Fibroblast of the aortic adventitia (primary cell): ENCODE measurements at regions not wholly inside any gene's neighbourhood (a gene's known extent, or its start where the extent isn't known, plus 50 kb on each side); places are given as distances from the start of the nearest gene placed in this dataset.

ENCODE experiments used
- DNase-seq: peaks from one replicate; pipeline ENCODE4 v3.0.0-alpha.2; 2010; ENCODE audit warnings: low read depth
- H3K4me3 ChIP-seq: 2 replicates; pipeline ENCODE4 v1.5.1; 2011; ENCODE audit warnings: low read depth, mild to moderate bottlenecking, control low read depth, low read length, moderate library complexity
- TF ChIP-seq, protein P1 (sequence below): IDR thresholded peaks from 2 replicates; pipeline ENCODE4 v1.5.1; 2011; ENCODE audit warnings: mild to moderate bottlenecking, low read length, control low read depth, inconsistent platforms; ENCODE audit not compliant: insufficient read depth

DNA sequence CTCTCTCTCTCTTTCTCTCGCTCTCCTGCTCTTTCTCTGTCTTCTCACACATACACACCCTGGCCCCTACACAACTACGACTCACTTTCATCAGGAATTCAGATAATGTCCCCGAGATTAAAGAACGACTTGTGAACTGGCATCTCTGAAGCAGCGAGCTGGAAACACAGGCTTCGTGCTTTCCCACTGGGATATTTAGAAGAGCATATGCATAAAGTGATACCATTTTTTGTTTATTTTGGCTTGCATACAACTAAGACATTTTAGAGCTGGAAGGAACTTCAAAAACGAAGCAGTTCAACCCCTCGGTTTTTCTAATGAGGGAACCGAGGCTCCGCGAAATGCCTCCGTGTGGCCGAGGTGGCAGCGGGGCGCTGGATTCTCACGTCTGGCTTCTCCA, 88.6 kb downstream of the ZBTB18 start:
- no peak for DNase-seq
- TF ChIP-seq, protein P1, sequence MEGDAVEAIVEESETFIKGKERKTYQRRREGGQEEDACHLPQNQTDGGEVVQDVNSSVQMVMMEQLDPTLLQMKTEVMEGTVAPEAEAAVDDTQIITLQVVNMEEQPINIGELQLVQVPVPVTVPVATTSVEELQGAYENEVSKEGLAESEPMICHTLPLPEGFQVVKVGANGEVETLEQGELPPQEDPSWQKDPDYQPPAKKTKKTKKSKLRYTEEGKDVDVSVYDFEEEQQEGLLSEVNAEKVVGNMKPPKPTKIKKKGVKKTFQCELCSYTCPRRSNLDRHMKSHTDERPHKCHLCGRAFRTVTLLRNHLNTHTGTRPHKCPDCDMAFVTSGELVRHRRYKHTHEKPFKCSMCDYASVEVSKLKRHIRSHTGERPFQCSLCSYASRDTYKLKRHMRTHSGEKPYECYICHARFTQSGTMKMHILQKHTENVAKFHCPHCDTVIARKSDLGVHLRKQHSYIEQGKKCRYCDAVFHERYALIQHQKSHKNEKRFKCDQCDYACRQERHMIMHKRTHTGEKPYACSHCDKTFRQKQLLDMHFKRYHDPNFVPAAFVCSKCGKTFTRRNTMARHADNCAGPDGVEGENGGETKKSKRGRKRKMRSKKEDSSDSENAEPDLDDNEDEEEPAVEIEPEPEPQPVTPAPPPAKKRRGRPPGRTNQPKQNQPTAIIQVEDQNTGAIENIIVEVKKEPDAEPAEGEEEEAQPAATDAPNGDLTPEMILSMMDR, result no peak
- no peak overlapping the region for H3K4me3 ChIP-seq

DNA sequence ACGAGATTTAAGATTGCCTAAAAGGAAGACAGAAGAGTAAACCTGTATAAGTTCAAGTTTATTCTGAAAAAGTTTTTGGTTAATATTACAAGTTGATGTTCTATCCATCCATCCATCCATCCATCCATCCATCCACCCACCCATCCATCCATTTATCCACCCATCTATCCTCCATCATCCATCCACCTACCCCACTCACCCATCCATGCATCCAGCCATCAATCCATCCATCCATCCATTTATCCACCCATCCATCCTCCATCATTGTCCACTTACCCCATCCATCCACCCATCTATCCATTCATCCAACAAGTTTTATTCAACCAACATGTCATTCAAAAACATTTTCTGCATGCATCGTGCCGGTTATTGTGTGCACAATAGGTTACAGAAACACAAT, 89.3 kb downstream of the ZBTB18 start:
- no peak for DNase-seq
- TF ChIP-seq, protein P1, result no peak
- H3K4me3 ChIP-seq, result no peak overlapping the region

DNA sequence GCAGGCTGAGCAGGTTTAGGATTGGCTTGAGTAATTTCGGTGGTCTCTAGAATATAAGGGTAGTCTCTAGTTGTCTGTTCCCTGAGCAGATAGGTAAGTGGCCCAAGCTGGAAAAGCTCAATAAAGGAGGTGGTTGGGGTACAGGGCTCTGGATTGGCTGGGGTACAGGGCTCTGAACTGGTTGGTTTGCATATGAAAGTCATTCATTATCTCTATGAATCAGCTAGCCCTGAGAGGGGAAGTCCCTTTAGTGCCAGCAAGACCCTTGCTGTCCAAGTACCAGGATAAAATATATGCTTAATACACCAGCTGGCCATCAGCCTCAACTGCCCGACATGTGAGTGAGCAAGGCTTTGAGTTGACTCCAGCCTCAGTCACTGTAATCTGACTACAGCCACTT, 93.0 kb downstream of the ZBTB18 start:
- no peak overlapping the region for H3K4me3 ChIP-seq
- TF ChIP-seq, protein P1, result no peak
- no peak for DNase-seq

DNA sequence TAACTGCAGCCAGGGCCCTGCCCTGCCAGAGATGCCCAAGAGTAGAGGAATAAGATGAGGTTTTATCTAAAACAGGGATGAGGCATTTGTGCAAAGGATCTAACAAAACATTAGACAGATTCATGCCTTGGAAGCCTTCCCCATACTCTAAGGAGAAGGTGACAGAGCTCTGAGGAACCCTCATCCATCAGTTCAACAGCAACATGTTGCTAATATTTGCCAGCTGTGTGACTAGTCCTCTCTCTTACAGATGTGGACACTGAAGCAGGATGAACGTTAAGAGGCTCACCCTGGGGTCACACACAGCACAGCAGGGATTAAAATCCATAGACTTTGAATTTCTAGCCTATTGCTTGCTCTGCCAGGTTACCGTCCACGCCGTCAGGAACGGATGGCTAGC, 99.0 kb downstream of the ZBTB18 start:
- TF ChIP-seq, protein P1, result no peak
- DNase-seq, result no peak
- H3K4me3 ChIP-seq, result no peak overlapping the region

DNA sequence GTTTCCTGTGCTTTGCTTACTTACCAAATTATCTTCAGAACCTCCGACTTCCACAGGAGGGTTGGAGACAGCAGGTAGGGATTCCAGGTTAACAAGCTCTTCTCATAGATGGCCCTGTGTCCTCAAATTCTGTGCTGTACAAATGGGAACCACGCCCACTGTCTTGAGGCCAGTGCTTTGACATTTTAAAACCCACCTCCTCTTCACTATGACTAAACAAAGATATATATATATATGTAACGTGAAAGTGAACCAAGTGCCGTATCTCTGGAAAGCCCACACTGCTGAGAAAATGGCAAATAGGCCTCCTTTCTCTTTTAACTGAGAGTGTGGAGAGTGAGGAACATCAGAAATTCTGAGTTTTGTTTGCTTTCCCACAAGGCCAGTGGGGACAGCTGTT, 99.6 kb downstream of the ZBTB18 start:
- DNase-seq, result no peak
- TF ChIP-seq, protein P1, result no peak
- no peak overlapping the region for H3K4me3 ChIP-seq

DNA sequence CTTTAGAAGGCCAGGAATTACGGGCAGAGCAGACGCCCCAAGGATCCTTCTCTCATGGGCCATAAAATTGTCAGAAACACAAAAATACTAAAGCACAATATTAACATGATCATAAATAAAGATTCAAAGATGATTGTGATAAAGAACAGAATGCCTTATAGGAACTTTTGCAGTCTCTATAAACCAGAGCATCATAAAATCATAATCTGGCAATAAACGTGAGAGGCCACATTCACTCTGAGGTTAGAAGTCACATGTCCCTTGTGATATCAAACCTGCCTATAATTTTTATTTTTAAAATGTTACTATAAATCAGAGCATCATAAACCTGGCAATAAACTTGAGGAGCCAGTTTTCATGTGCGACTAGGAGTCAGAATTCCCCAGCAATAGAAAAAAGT, 100.5 kb downstream of the ZBTB18 start:
- H3K4me3 ChIP-seq, result no peak overlapping the region
- no peak for DNase-seq
- TF ChIP-seq, protein P1, result no peak

DNA sequence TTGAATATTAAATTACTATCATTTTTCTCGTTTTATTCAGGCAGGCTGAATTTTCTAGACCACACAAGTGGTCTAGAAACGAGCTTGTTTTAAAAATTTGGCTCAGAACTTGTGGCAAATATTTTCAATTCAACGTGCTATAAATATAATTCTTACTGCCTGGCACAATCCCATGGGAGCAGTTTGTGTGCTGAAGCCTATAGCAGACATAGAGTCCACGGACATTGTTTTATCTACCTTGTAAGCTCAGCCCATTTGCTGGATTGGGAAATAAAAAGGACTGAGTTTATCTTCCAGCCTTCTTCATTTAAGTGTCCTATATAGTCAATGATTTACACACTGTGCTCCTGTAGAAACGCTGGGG, 103.4 kb downstream of the ZBTB18 start:
- no peak overlapping the region for H3K4me3 ChIP-seq
- TF ChIP-seq, protein P1, result no peak
- no peak for DNase-seq
